HG02642 (cell line): ENCODE measurements at regions not wholly inside any gene's neighbourhood (a gene's known extent, or its start where the extent isn't known, plus 50 kb on each side); places are given as distances from the start of the nearest gene placed in this dataset.

Experiments used
- ATAC-seq: cut with Tn5 transposase; IDR thresholded peaks from one replicate; pipeline ENCODE4 v1.9.1; 2021; ENCODE audit warnings: mild to moderate bottlenecking; ENCODE audit not compliant: unreplicated experiment, poor library complexity

DNA sequence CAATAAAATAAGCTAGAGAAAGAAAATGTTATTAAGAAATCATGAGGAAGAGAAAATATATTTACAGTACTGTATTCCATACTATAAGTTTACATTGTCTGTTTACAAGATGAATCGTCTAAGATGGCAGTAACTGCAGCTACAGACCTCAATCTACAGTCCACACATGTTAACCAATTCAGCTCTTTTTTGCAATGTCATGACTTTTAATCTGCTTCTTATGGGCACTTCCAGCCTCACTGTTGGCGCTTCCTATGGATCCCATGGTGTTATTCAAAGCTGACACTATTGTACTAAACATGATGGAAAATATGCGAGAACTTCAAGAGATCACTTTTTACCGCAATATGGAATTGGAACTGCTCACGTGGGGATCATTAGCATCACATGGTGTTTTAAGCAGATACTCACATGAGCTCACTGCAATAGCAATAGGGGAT is 451.5 kb upstream of the CITED2 start:
- ATAC-seq = no peak

DNA sequence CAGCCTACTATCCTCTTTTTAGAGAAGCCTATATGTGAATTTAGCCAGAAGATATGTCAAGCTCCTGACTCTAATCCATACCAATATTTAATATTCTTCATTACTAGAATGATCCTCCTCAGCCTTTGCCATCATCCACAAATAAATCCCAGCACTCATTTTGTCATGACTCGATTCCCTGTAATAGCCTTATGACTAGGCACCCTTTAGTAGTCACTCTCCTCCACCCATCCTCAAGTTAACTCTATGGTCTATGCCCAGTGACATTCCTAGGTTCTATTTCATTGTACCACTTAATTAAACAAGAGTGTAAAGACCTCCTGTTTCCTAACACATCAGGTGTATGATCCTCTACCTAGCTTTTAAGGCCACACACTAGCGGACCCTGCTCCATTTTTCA is 450.4 kb upstream of the CITED2 start:
- no peak for ATAC-seq

DNA sequence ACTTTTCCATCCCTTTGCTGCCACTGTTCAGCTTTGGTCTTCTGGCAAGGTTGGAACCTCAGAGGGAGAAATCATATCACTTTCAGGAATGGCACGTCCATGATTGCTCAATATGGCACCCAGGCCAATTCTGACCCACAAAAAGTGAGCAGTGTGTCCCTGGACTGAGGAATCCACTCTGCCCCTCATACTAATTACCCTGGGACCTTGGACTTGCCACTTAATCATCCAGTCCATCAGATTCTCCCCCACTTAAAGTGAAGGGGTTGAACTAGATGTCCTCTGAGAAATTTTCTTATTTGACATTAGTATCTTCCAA is 449.3 kb upstream of the CITED2 start:
- ATAC-seq = no peak

DNA sequence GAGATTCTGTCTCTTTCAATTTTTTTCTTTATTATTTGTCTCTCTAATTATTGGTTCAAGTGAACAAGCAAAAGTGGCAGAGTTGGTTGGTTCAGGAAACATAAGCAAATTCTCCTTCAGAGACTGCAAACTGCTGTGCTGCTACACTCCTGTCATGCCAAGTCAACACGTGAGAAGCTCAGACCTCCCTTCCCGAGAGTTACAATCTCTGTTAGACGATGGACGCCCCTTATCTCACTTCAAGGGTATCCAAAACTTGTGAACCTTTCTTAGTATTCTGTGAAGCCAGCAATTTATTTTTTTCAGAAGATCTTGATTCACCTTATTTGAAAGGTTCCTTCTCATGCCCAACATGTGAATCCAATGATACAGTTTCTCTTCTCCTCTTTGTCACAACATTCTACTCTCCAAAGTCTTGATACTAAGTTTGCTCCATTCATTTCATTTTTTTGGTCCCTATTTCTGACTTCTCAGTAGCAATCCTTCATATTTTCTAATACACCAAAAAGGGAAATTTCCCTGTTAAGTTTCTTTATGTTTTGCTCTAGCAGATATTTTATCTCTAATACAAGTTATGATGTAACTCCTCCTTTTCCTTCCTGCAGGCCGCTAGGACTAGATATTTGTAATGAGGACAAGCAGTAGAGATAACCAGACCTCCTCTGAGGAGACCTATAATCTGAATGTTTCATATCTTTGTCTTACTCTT is 448.8 kb upstream of the CITED2 start:
- ATAC-seq = no peak

DNA sequence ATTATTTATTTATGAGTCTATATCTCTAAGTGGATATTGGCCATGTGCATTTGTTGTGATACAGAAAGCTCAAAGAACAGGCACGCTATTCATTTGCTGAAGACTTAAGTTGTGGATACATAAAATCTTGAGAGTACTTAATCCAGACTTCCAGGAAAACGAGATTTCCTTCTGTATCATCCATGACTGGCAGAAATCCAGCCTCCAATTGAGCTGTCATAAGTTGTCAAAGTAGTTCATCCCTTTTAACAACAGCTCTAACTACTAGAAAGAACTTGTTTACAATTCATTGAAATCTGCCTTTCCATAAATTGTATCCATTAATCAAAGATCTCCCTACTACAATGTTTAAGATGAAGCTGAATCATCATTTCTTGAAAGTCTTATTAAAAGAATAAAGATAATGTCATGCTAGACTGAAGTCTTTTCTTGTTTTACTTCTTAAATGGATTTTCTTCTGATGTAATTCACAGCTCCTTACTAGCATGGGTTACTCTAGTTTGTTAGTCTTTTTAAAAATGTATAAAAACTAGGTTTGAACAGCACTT is 447.3 kb upstream of the CITED2 start:
- no peak for ATAC-seq

DNA sequence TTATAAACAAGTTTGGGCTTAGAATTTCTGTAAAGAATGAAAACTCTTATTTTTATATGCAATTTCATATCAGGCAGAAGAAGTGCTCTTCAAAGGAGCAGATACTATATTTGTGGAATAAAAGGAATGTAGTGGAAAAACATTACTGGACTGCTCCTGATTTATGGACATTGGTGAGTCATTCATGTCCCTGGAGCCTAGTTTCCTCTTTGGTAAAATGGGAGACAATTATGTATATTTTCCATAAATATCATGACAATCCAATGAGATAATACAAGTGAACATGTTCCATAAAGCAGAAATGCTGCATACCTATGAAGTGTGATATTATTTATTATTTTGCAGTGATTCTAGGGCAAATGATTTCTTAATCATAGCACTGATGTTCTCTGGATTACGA is 445.8 kb upstream of the CITED2 start:
- ATAC-seq = no peak

DNA sequence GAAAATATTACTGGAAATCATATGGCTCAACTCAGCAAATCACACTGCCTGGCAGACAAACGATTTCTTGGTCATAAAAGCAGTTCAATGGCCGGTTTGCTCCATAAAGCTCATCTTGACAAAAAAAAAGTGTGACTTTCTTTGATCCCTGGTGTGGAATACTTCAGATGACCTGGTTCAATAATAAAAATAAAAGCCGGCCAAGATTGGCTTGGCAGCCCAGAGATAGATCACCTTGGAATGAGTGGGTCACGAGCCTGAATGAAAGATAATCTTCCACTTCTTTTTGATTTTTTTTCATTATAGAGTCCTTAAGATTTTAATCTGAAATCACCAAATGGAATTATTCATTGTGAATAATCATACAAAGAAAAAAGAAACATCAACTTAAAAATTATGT is 445.3 kb upstream of the CITED2 start:
- no peak for ATAC-seq

DNA sequence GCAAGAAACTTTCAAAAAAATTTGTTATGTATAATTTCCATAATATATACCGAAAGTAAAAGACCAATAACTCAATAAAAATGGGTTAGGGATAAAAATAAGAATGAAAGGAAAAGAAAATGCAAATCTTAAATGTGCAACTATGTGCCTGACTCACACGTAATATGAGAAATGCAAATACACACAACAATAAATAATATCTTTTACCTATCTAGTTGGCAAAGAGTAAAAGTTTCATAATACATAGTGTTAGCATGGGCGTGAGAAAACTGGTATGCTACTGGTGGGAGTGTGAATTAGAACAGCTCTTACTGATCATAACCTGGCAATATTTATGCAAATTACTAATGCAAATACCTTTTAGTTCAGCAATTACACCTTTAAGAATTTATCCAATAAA is 438.5 kb upstream of the CITED2 start:
- ATAC-seq = no peak

DNA sequence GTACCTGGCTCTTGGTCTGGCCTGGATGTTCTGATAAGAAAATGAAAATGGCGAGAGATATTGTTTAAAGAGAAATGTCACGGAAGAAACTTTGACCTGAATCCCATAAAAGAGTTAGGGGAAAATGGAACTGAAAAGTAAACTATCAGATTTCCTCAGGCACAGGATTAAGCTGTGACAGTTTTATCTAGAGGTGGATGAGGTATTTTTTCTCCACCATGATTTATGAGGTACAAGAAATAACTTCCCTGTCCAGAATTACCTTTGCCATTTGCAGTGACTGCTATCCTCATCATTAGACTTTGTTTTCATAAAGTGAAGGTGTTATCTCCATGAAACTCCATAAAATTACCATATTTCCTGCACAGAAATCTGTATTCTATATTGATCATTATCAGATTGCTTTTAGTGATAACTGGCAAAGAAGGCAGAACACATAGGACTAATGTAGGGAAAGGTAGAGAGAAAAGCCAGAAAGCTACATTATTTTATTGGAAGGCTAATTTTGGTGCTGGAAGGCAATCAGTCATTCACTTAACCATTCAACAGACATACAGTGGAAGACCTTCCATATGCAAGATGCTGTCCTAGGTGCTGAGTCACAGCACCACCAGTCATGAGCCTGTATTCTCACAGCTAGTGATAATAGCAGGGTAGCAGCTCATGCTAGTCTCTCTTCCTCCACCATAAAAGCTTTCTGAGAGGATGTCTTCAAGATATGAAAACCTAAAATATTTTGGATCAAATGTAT is 427.3 kb upstream of the CITED2 start:
- ATAC-seq = no peak

DNA sequence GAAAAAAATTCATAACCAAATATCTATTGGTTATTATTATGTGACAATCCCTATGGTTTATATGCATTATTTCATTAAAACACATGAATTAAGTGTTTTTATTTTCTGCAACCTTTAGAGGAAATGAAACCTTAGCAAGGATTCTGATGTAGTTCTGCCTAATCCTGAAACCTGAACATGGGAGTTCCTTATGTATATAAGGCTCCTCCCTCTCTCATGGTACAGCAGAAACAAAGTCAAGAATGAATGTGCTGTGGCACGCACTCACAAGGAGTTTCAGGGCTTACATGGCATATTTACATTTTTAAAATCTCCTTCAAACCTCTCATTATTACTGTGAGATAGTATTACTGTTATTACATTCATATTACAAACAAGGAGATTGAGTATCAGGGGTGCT is 426.4 kb upstream of the CITED2 start:
- peak; percentile 83 for ATAC-seq

DNA sequence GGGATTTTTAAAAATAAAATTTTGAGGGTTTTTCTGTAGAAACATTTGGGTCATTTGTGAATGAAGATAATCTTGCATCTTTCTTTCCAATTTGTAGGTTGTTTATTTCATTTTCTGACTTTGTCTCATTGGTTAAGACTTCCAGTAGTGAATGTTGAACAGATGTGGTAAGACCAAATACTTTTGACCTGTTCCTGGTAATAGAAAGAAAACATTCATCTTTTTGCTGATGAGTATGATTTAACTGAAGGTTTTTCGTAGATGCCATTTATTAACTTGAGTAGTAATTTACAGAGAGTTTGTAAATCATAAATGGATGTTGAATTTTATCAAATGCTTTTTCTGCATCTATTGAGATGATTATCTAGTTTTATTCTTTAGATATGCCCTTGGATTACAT is 416.1 kb upstream of the CITED2 start:
- no peak for ATAC-seq

DNA sequence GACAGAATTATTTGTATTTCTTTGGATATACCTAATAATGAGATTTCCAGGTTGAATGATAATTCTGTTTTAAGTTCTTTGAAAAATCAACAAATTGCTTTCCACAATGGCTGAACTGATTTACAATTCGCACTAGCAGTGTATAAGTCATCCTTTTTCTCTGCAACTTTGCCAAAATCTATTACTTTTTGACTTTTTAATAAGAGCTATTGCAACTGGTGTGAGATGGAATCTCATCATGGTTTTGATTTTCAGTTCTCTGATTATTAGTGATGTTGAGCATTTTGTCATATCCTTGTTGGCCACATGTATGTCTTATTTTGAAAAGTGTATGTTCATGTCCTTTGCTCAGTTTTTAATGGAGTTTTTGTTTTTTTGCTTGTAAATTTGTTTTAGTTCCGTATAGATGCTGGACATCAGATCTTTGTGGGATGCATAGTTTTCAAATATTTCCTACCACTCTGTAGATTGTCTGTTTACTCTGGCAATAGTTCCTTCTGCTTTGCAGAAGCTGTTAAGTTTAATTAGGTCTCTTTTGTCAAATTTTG is 409.8 kb upstream of the CITED2 start:
- no peak for ATAC-seq

DNA sequence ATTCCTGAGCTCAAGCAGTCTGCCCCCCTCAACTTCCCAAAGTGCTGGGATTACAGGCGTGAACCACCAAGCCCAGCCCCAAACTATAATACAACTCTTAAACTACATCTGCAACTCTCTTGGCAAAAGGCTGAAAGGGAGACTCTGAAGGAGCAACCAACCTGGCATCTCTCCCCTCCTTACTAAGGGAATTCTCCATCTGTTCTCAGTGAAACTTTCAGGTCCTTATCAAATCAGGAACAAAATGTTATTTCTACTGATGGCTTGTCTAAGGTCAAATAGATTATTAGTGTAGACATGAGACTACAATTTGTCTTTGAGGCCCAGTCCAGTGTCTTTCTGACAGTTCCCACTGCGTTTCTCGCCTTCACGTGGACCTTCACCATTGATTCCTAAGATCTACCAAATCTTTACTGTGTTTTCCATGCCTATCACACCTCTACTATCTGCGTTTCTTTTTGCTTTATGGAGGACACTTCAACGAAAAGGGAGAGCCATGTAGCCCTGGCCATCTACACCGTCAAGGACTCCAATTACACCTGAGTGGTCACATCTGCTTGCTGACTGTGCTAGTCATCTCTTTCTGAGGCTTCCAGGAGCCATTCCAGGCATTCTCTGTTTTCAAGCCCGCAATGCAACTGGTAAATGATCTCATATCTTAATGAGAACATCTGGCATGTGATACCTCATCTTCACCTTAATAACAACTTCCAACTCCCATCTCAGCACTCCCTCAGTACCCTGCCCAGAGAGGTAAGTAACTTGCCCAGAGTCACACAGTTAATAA is 405.7 kb upstream of the CITED2 start:
- no peak for ATAC-seq

DNA sequence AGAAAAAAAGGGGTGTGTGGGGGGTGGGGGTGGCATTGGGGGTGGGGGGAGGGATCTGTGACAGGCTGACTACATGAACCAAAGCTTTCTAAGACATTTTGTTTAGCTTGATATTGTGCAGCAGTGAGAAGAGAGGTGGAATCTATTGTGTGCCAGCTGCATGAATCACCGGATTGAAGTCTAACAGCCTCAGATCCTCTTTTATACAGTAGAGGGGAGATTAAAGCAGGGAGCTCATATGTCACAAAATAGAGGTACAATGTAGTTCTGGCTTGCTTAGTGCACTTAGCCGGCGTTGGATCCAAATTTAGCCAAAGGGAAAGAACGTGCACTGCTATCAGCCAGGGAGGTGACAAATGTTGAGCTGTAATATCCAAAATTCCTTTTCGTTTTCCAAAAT is 404.2 kb upstream of the CITED2 start:
- ATAC-seq = no peak

DNA sequence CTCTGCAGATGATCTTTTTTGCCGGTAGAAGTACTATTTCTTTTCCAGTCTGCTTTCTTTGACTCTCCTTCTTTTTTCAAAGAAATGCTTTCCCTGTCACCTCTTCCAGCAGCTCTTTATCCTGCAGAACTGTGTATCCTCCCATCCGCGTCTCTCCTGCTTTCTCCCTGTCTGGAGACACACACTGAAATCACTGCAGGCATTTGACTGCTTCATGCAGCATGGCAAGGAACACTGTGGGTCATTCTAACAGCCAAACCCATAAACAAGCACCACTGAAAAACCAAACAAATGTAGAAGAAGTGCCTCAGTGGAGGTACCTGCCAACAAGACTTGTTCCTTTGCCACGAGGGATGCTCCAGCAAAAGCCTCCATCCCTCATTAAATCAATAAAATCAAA is 403.7 kb upstream of the CITED2 start:
- no peak for ATAC-seq

DNA sequence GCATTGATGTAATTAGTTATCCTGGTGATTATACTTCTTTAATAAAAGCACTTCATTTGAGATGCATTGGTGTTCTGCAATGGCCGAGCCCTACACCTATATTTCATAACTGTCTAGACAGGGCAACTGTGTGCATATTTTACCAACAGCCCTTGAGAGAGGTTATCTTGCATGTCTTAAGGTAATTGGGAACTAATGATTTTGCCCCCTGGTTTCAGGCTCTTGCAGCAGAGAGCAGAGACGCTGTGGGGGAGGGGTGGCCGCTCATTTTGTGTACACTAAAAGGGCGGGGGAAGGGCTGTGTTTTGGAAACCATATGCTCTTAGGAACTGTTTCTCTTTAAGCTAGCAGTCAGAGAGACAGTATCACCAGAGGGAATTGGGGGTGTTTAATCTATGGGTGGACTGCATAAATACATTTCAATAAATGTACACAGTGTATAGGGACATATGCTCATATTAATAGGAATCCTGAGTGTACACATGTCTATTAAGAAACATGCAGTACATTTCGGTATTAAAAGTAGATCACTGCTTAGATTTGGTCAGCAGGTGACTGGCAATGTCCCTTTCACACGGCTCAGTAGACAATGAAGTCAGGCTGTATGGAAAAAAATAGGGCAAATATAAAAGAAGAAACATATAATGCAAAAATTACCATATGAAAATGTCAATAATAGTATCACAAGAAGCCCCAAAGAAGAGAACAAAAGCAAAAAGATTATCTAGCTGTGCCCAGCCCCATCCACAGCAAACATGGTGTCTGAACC is 402.9 kb upstream of the CITED2 start:
- ATAC-seq = no peak

DNA sequence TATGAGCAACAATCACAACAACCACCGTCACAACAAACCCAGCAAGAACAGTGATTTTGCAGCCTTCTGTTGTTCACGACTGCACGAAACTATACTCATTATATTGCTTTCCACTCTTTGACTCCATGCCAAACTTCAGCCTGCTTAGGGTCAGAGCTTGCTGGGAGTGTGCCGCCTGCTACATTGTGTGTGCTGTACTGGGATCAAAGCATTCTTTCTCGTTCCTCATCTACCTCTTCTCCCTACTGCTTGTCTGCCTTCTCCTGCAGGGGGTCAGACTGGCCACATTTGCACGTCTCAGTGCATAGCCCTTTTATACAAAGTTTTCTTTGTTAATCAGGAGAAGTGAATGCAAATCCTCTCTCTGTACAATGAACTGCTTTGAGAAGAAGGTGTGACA is 401.6 kb upstream of the CITED2 start:
- no peak for ATAC-seq

DNA sequence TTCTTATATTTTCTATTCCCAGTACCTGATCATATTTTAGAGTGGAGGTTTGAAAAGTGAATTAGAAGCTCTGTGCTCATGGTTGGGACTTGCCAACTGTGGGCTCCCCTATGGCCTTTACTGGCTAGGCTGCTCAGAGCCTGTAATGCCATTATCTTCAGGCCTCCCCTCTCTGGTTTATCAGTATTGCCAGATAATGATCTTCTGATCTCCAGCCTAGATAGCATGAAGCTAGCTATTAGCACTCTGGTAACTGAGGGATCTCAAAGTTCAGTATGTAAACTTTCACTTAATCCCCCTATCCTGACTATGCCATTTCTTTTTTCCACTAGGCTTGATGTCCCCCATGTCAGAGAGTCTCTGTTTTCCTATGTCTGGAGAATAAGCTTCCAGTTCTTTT is 393.7 kb upstream of the CITED2 start:
- ATAC-seq = no peak

DNA sequence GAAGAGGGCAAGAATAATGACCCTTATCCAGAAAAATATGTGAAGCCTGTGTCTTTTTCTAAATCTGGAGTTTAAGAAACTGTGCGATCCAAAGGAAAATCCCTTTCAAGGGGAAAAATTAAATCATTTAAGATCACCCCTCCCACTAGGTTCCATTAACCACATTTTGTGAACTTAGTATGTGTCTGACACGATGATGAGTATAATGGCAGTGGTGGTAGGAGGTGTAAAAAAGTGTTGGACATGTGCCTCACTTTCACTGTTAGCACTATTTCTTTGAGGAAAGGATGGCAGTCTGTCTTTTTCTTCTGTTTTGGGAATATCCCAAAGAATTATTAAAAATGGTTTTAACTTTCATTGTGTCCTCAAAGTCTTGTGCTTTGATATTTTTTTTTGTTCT is 392.3 kb upstream of the CITED2 start:
- no peak for ATAC-seq

DNA sequence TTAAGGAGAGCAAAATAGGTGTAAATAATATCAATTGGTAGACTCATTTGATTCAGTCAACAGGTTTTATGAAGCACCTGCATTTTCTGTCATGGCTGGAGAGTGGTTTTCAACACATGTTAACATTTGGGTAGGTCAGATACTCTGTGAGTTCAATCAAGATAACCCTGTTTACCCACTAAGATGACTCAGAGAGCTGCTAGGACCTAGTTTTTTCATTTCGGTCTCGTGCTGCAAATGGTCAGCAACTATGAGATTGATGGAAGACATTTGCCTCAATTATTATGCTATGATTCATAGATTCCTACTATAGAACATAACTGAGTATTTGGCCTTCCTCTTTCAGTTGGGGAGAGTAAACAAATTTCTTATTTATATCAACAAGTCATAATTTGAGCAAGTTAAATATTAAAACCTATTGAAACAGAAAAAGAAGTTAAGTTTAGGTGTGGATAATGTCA is 391.4 kb upstream of the CITED2 start:
- no peak for ATAC-seq
